ENCODE measurements at regions not wholly inside any gene's neighbourhood (a gene's known extent, or its start where the extent isn't known, plus 50 kb on each side); places are given as distances from the start of the nearest gene placed in this dataset.

DNA sequence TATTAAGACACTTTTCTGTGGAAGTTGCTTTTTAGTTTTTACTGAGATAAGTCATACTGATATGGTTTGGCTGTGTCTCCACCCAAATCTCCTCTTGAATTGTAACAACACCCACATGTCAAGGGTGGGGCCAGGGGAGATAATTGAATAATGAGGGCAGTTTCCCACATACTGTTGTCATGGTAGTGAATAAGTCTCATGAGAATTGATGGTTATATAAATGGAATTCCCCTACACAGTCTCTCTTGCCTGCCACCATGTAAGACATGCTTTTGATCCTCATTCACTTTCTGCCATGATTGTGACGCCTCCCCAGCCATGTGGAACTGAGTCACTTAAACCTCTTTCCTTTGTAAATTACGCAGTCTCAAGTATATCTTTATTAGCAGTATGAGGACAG lies 1340.4 kb downstream of the SLITRK5 start:
- no peak overlapping the region for H3K27ac ChIP-seq (ENCODE audit: low read depth in 2 of 2, low read length in 1 of 2)

DNA sequence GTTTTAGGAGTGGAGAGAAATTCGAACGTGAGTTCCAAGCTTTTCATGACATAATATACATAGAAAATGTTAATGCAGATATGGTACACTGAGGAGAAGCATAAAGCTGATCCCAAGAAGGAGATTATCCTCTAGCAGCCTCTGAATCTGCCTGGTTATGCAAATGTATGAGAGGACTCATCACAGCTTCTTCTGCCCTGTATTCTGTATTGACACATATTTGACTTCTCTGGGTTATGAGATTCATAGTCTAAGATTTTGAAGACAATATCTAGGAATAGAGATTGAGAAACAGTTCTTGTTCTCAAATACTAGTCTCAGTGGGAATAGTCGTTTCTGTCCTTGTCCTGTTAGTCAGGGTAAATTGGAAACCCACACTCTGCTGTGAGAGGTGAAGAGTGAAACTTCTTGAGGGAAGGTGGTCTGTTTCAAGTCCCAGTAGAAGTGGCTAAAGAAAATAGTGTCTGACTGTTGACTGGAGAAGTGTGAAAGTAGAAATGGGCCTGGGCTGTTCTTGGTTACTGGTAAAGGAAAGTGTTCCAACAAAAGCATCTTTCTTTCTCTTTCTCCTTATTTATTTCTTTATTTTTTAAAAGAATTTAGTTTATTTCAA lies 1356.6 kb downstream of the SLITRK5 start:
- 69 to 78% methylated on average over 3 of the region's 3 CpGs for WGBS, 2 donors
- Histone ChIP-seq H3K36me3 (ENCODE audit: control insufficient read depth in 2 of 2, insufficient read depth in 2 of 2, low read length in 1 of 2) (no peaks in the 10 kb centered on the region), H3K4me1 (ENCODE audit: control insufficient read depth in 2 of 2, insufficient read depth in 2 of 2, low read length in 1 of 2) (no peaks in the 10 kb centered on the region), H3K9me3 (ENCODE audit: control insufficient read depth in 2 of 2, insufficient read depth in 1 of 2, low read depth in 1 of 2, low read length in 1 of 2) (no peaks in the 10 kb centered on the region), H3K27me3 (ENCODE audit: control insufficient read depth in 1 of 2, insufficient read depth in 2 of 2, low read length in 2 of 2) (no peaks in the 10 kb centered on the region), H3K27ac (ENCODE audit: low read depth in 2 of 2, low read length in 1 of 2) (no peak overlapping the region), H3K4me3 (ENCODE audit: low read depth in 1 of 2, low read length in 2 of 2) (no peak overlapping the region)

More for the DNA sequence above, 1340.4 kb downstream of the SLITRK5 start:
- Histone ChIP-seq H3K4me3 (ENCODE audit: low read depth in 1 of 2, low read length in 2 of 2) (no peak overlapping the region), H3K36me3 (ENCODE audit: control insufficient read depth in 2 of 2, insufficient read depth in 2 of 2, low read length in 1 of 2) (no peaks in the 10 kb centered on the region), H3K27me3 (ENCODE audit: control insufficient read depth in 1 of 2, insufficient read depth in 2 of 2, low read length in 2 of 2) (no peaks in the 10 kb centered on the region), H3K4me1 (ENCODE audit: control insufficient read depth in 2 of 2, insufficient read depth in 2 of 2, low read length in 1 of 2) (no peaks in the 10 kb centered on the region), H3K9me3 (ENCODE audit: control insufficient read depth in 2 of 2, insufficient read depth in 1 of 2, low read depth in 1 of 2, low read length in 1 of 2) (no peaks in the 10 kb centered on the region)
- 32 to 49% methylated on average over 2 of the region's 2 CpGs for WGBS, 2 donors

DNA sequence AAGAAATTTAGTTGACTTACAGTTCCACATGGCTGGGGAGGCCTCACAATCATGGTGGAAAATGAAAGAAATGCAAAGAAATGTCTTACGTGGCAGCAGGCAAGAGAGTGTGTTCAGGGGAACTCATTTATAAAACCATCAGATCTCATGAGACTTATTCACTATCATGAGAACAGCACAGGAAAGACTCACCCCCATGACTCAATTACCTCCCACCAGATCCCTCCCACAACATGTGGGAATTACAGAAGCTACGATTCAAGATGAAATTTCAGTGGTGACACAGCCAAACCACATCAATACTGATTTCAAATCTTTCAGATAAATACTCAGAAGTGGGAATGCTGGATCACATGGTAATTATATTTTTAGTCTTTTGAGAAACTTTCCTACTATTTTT lies 1357.9 kb downstream of the SLITRK5 start:
- H3K4me3 ChIP-seq (ENCODE audit: low read depth in 1 of 2, low read length in 2 of 2) = no peak overlapping the region
- no peaks in the 10 kb centered on the region for H3K36me3 ChIP-seq (ENCODE audit: control insufficient read depth in 2 of 2, insufficient read depth in 2 of 2, low read length in 1 of 2)
- H3K27me3 ChIP-seq (ENCODE audit: control insufficient read depth in 1 of 2, insufficient read depth in 2 of 2, low read length in 2 of 2) = no peaks in the 10 kb centered on the region
- H3K9me3 ChIP-seq (ENCODE audit: control insufficient read depth in 2 of 2, insufficient read depth in 1 of 2, low read depth in 1 of 2, low read length in 1 of 2) = peaks cover 1 to 3% of the 10 kb centered on the region in 2 donors
- WGBS, 2 donors = 67 to 69% methylated on average over 2 of the region's 2 CpGs
- no peaks in the 10 kb centered on the region for H3K4me1 ChIP-seq (ENCODE audit: control insufficient read depth in 2 of 2, insufficient read depth in 2 of 2, low read length in 1 of 2)
- no peak overlapping the region for H3K27ac ChIP-seq (ENCODE audit: low read depth in 2 of 2, low read length in 1 of 2)

DNA sequence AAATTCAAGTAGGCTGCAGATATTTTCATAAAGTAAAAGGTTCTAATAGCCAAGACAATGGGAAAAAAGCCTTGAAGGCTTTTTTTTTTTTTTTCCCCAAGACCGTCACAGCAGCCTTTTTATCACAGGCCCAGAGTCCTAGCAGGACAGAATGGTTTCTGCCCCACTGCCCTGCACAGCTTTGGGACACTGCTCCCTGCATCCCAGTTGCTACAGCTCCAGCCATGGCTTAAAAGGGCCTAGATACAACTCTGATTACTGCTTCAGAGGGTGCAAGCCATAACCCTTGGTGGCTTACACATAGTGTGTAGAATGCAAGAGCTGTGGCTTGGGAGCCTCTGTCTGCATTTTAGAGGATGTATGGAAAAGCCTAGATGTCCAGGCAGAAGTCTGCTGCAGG lies 1362.8 kb downstream of the SLITRK5 start:
- 83 to 89% methylated on average over 1 of the region's 1 CpG for WGBS, 2 donors
- no peaks in the 10 kb centered on the region for H3K36me3 ChIP-seq (ENCODE audit: control insufficient read depth in 2 of 2, insufficient read depth in 2 of 2, low read length in 1 of 2)
- peaks cover 3 to 4% of the 10 kb centered on the region in 2 donors for H3K9me3 ChIP-seq (ENCODE audit: control insufficient read depth in 2 of 2, insufficient read depth in 1 of 2, low read depth in 1 of 2, low read length in 1 of 2)
- no peak overlapping the region for H3K27ac ChIP-seq (ENCODE audit: low read depth in 2 of 2, low read length in 1 of 2)
- H3K4me1 ChIP-seq (ENCODE audit: control insufficient read depth in 2 of 2, insufficient read depth in 2 of 2, low read length in 1 of 2) = no peaks in the 10 kb centered on the region
- no peaks in the 10 kb centered on the region for H3K27me3 ChIP-seq (ENCODE audit: control insufficient read depth in 1 of 2, insufficient read depth in 2 of 2, low read length in 2 of 2)
- no peak overlapping the region for H3K4me3 ChIP-seq (ENCODE audit: low read depth in 1 of 2, low read length in 2 of 2)

DNA sequence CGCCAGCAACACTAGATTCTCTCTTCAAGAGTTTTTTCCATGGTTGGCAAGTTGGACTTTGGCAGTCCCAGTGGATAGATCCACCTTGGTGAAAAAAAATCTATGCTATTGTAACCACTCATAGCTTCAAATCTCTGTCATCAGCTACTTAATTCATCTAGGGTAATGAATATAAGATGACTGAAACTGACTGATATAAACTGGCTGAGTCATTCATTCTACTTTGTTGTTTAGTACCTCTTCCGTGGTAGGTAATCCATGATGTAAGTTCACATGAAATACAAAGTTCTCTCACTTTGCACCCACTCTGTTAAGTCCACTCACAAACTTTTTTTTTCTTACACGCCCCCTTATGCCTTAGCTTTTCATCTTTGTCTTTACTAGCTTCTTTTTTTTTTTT lies 1381.5 kb downstream of the SLITRK5 start:
- no peaks in the 10 kb centered on the region for H3K27me3 ChIP-seq (ENCODE audit: control insufficient read depth in 1 of 2, insufficient read depth in 2 of 2, low read length in 2 of 2)
- no peak overlapping the region for H3K27ac ChIP-seq (ENCODE audit: low read depth in 2 of 2, low read length in 1 of 2)
- no peaks in the 10 kb centered on the region for H3K4me1 ChIP-seq (ENCODE audit: control insufficient read depth in 2 of 2, insufficient read depth in 2 of 2, low read length in 1 of 2)
- no peak overlapping the region for H3K4me3 ChIP-seq (ENCODE audit: low read depth in 1 of 2, low read length in 2 of 2)
- no peaks in the 10 kb centered on the region for H3K36me3 ChIP-seq (ENCODE audit: control insufficient read depth in 2 of 2, insufficient read depth in 2 of 2, low read length in 1 of 2)
- whole genome bisulfite sequencing, 2 donors = 78 to 80% methylated on average over 3 of the region's 3 CpGs
- H3K9me3 ChIP-seq (ENCODE audit: control insufficient read depth in 2 of 2, insufficient read depth in 1 of 2, low read depth in 1 of 2, low read length in 1 of 2) = no peaks in the 10 kb centered on the region

DNA sequence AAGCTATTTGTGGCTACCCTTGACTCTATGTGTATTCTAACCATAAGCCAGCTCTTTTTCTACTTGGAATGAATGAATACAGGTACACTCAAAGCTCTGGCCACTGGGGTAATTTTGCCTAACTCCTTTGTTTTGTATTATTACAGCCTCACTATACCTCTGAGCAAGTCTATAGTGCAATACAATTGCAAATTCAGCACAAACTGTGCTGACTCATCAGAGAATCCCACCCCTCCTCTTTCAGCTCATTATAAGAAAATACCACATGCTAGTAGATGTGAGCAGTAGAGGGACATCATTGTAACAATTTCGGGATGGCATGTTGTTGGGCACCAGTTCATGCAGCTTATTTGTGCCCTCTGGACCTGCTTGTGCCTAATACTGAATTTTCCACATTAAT lies 1382.2 kb downstream of the SLITRK5 start:
- WGBS, 2 donors = 78 to 90% methylated on average over 1 of the region's 1 CpG
- Histone ChIP-seq H3K36me3 (ENCODE audit: control insufficient read depth in 2 of 2, insufficient read depth in 2 of 2, low read length in 1 of 2) (no peaks in the 10 kb centered on the region), H3K4me1 (ENCODE audit: control insufficient read depth in 2 of 2, insufficient read depth in 2 of 2, low read length in 1 of 2) (no peaks in the 10 kb centered on the region), H3K4me3 (ENCODE audit: low read depth in 1 of 2, low read length in 2 of 2) (no peak overlapping the region), H3K27me3 (ENCODE audit: control insufficient read depth in 1 of 2, insufficient read depth in 2 of 2, low read length in 2 of 2) (no peaks in the 10 kb centered on the region), H3K9me3 (ENCODE audit: control insufficient read depth in 2 of 2, insufficient read depth in 1 of 2, low read depth in 1 of 2, low read length in 1 of 2) (no peaks in the 10 kb centered on the region), H3K27ac (ENCODE audit: low read depth in 2 of 2, low read length in 1 of 2) (no peak overlapping the region)

DNA sequence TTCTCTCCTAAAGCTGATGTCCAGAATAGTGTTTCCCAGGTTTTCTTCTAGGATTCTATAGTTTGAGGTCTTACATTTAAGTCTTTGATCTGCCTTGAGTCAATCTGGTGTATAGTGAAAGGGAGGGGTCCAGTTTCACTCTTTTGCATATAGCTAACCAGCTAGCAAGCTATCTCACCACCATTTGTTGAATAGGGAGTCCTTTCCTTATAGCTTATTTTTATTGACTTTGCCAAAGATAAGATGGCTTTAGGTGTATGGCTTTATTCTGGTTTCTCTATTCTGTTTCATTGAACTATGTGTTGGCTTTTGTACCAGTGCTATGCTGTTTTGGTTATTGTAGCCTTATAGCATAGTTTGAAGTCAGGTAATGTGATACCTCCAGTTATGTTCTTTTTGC lies 1386.1 kb downstream of the SLITRK5 start:
- no peak overlapping the region for H3K4me3 ChIP-seq (ENCODE audit: low read depth in 1 of 2, low read length in 2 of 2)
- no peaks in the 10 kb centered on the region for H3K36me3 ChIP-seq (ENCODE audit: control insufficient read depth in 2 of 2, insufficient read depth in 2 of 2, low read length in 1 of 2)
- no peaks in the 10 kb centered on the region for H3K4me1 ChIP-seq (ENCODE audit: control insufficient read depth in 2 of 2, insufficient read depth in 2 of 2, low read length in 1 of 2)
- H3K27ac ChIP-seq (ENCODE audit: low read depth in 2 of 2, low read length in 1 of 2) = no peak overlapping the region
- H3K27me3 ChIP-seq (ENCODE audit: control insufficient read depth in 1 of 2, insufficient read depth in 2 of 2, low read length in 2 of 2) = no peaks in the 10 kb centered on the region
- no peaks in the 10 kb centered on the region for H3K9me3 ChIP-seq (ENCODE audit: control insufficient read depth in 2 of 2, insufficient read depth in 1 of 2, low read depth in 1 of 2, low read length in 1 of 2)

DNA sequence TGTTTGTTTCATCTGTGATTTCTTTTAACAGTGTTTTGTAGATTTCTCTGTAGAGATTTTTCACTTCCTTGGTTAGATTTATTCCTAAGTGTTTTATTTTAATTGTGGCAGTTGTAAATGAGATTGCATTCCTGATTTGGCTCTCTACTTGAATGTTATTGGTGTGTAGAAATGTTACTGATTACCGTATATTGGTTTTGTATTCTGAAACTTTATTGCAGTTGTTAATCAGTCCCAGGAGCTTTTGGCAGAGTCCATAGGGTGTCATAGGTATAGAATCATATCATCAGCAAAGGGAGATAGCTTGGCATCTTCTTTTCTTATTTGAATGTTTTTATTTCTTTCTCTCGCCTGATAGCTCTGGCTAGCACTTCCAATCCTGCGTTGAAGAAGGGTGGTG lies 1386.7 kb downstream of the SLITRK5 start:
- no peaks in the 10 kb centered on the region for H3K36me3 ChIP-seq (ENCODE audit: control insufficient read depth in 2 of 2, insufficient read depth in 2 of 2, low read length in 1 of 2)
- H3K27ac ChIP-seq (ENCODE audit: low read depth in 2 of 2, low read length in 1 of 2) = no peak overlapping the region
- no peak overlapping the region for H3K4me3 ChIP-seq (ENCODE audit: low read depth in 1 of 2, low read length in 2 of 2)
- no peaks in the 10 kb centered on the region for H3K27me3 ChIP-seq (ENCODE audit: control insufficient read depth in 1 of 2, insufficient read depth in 2 of 2, low read length in 2 of 2)
- 93 to 96% methylated on average over 3 of the region's 3 CpGs for WGBS, 2 donors
- no peaks in the 10 kb centered on the region for H3K4me1 ChIP-seq (ENCODE audit: control insufficient read depth in 2 of 2, insufficient read depth in 2 of 2, low read length in 1 of 2)
- H3K9me3 ChIP-seq (ENCODE audit: control insufficient read depth in 2 of 2, insufficient read depth in 1 of 2, low read depth in 1 of 2, low read length in 1 of 2) = no peaks in the 10 kb centered on the region

DNA sequence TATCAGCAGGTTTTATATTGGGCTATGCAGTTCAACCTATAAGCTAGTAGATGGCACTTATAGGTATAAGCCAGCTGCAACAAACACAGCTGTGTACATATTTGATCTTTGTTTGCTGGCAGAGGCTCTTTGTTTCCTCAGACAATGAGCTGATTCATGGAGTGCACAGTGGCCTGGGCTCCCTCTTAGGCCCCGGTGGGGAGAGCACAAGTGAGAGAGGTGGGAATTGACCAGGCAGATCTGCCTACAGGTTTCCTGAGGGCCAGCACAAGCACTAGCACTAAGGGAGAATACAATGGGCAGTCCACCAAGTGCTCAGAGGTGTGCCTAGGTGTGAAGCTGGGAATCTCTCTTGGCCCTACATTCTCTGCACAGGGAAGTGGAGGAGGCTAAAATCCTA lies 1390.7 kb downstream of the SLITRK5 start:
- WGBS, 2 donors = 45 to 54% methylated on average over 1 of the region's 1 CpG

DNA sequence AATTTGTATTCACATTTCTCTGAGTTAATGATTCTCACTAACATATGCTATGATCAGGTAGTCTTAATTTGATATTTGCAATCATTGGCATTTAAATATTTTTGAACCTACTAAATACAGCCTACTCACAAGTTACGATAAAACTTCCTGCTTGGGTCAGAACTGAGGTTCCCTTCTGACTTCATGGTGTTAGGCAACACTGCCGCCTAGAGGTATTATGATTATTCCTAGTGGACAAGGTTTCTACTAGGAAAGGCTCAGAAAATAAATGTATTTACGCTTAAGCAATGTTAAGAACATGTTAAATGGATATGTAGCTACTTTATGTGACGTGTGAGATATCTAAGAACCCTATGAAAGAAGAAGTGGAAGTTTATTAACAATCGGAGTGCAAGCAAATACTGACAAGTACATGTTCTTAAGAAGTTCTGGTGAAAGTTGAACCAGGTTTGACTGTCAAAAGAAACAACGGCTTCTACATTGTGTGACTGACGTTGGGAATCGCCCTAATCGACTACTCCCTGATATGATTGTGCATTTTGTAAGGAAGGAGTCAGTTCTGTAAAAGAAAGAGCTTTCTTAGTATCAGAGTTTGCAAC lies 1395.8 kb downstream of the SLITRK5 start:
- Histone ChIP-seq H3K9me3 (ENCODE audit: control insufficient read depth in 2 of 2, insufficient read depth in 1 of 2, low read depth in 1 of 2, low read length in 1 of 2) (no peaks in the 10 kb centered on the region), H3K36me3 (ENCODE audit: control insufficient read depth in 2 of 2, insufficient read depth in 2 of 2, low read length in 1 of 2) (no peaks in the 10 kb centered on the region), H3K4me3 (ENCODE audit: low read depth in 1 of 2, low read length in 2 of 2) (no peak overlapping the region), H3K27me3 (ENCODE audit: control insufficient read depth in 1 of 2, insufficient read depth in 2 of 2, low read length in 2 of 2) (no peaks in the 10 kb centered on the region), H3K27ac (ENCODE audit: low read depth in 2 of 2, low read length in 1 of 2) (no peak overlapping the region), H3K4me1 (ENCODE audit: control insufficient read depth in 2 of 2, insufficient read depth in 2 of 2, low read length in 1 of 2) (no peaks in the 10 kb centered on the region)
- 33 to 35% methylated on average over 9 of the region's 9 CpGs for WGBS, 2 donors

More for the DNA sequence above, 1390.7 kb downstream of the SLITRK5 start:
- no peaks in the 10 kb centered on the region for H3K4me1 ChIP-seq (ENCODE audit: control insufficient read depth in 2 of 2, insufficient read depth in 2 of 2, low read length in 1 of 2)
- no peak overlapping the region for H3K4me3 ChIP-seq (ENCODE audit: low read depth in 1 of 2, low read length in 2 of 2)
- no peaks in the 10 kb centered on the region for H3K36me3 ChIP-seq (ENCODE audit: control insufficient read depth in 2 of 2, insufficient read depth in 2 of 2, low read length in 1 of 2)
- H3K9me3 ChIP-seq (ENCODE audit: control insufficient read depth in 2 of 2, insufficient read depth in 1 of 2, low read depth in 1 of 2, low read length in 1 of 2) = no peaks in the 10 kb centered on the region
- no peaks in the 10 kb centered on the region for H3K27me3 ChIP-seq (ENCODE audit: control insufficient read depth in 1 of 2, insufficient read depth in 2 of 2, low read length in 2 of 2)
- no peak overlapping the region for H3K27ac ChIP-seq (ENCODE audit: low read depth in 2 of 2, low read length in 1 of 2)

All from esophagus (tissue), 2 donors.